Activated naive CD8-positive, alpha-beta T cell treated with anti-CD3 and anti-CD28 coated beads for 36 hours (primary cell): ENCODE measurements at regions not wholly inside any gene's neighbourhood (a gene's known extent, or its start where the extent isn't known, plus 50 kb on each side); places are given as distances from the start of the nearest gene placed in this dataset.
"Not testable (repeated sequence)": the region's sequence is repeated elsewhere in the genome, so short reads cannot be mapped to it uniquely, and the experiment has no call there.

Source experiments
- DNase-seq: peaks from one replicate; pipeline ENCODE4 v3.0.0; 2021
- H3K27ac Mint-ChIP-seq: one replicate; pipeline ENCODE4 v1.8.0; 2022; ENCODE audit warnings: mild to moderate bottlenecking, moderate library complexity, mixed read lengths
- H3K27me3 Mint-ChIP-seq: one replicate; pipeline ENCODE4 v1.8.0; 2022; ENCODE audit warnings: mild to moderate bottlenecking, mixed read lengths
- H3K36me3 Mint-ChIP-seq: one replicate; pipeline ENCODE4 v1.8.0; 2021; ENCODE audit warnings: mild to moderate bottlenecking, mixed read lengths
- H3K4me1 Mint-ChIP-seq: one replicate; pipeline ENCODE4 v1.8.0; 2021; ENCODE audit warnings: mixed read lengths
- H3K4me3 Mint-ChIP-seq: one replicate; pipeline ENCODE4 v1.8.0; 2022; ENCODE audit warnings: mild to moderate bottlenecking, moderate library complexity, mixed read lengths
- H3K9me3 Mint-ChIP-seq: one replicate; pipeline ENCODE4 v1.8.0; 2022; ENCODE audit warnings: mixed read lengths

DNA sequence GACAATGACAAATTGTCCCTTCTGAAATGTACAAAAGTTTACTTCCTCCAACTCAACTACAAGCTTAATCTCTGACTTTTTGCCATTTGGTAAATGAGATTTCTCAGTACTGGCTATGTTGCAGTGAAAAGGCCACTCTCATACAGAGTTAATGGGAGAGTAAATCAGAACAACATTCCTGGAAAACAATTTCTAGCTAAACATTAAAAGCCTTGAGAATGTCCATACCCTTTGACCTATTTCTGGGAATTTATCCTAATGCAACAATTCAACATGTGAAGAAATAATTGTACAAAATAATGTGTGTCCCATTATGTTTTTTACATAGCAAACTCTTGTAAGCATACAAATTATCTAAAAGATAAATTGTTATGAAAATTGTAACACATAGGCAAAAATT, 56.3 kb upstream of the SPEF2 start:
- Mint-ChIP-seq H3K27ac (no peak overlapping the region), H3K4me3 (no peak overlapping the region), H3K27me3 (no peaks in the 10 kb centered on the region), H3K4me1 (no peaks in the 10 kb centered on the region), H3K36me3 (peaks cover 4% of the 10 kb centered on the region), H3K9me3 (peaks cover 29% of the 10 kb centered on the region)
- DNase-seq: no peak

DNA sequence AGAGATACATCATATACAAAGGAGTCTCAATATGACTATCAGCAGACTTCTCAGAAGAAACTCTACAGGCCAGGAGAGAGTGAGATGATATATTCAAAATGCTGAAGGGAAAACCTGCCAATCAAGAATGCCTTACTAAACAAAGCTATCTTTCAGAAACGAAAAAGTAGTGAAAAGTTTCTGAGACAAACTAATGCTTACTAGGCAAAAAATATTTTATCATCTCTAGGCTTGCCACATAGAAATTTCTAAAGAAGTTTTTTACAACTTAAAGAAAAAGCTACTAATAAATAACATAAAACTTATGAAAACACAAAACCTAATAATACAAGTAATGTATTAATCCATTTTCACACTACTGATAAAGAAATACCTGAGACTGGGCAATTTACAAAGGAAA, 59.9 kb upstream of the SPEF2 start:
- Mint-ChIP-seq H3K36me3 (peaks cover 2% of the 10 kb centered on the region), H3K9me3 (peaks cover 22% of the 10 kb centered on the region), H3K4me3 (no peak overlapping the region), H3K27ac (no peak overlapping the region), H3K27me3 (peaks cover 5% of the 10 kb centered on the region), H3K4me1 (no peaks in the 10 kb centered on the region)
- no peak for DNase-seq

DNA sequence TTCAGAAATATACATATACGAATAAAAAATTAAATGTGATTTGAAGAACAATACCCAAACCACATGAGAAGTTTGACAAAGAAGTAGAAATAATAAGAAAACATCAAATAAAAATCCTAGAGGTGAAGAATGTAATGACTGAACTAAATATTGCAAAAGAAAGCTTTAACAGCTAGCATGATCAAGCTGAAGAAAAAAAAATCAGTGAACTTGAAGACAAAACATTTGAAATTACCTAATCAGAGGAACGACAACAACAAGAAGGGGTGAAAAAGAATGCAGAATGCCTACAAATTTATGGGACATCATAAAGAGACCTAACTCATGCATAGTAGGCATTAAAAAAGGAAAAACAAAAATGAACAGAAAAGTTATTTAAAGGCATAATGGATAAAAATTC, 60.5 kb upstream of the SPEF2 start:
- no peak overlapping the region for H3K27ac Mint-ChIP-seq
- H3K27me3 Mint-ChIP-seq: peaks cover 5% of the 10 kb centered on the region
- H3K9me3 Mint-ChIP-seq: peaks cover 22% of the 10 kb centered on the region
- H3K36me3 Mint-ChIP-seq: peaks cover 2% of the 10 kb centered on the region
- no peak for DNase-seq
- no peaks in the 10 kb centered on the region for H3K4me1 Mint-ChIP-seq
- H3K4me3 Mint-ChIP-seq: no peak overlapping the region

DNA sequence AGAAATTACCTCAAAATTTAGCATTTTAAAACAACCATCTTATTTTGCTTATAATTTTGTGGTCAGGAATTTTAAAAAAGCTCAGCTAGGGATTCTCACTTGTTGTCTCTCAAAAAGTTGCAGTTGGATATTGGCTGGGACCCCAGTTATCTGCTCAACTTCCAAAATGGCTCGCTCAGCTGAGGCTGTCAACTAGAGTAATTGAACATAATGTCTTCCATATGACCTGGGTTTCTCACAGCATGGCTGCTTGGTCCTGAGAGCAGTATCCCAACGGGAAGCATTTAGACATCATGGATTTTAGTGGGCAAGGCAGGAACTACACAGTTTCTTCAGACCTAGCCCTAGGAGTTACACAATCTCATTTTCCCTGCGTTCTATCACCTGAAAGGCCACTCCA, 63.6 kb upstream of the SPEF2 start:
- no peak for DNase-seq
- no peak overlapping the region for H3K4me3 Mint-ChIP-seq
- H3K4me1 Mint-ChIP-seq: no peaks in the 10 kb centered on the region
- H3K9me3 Mint-ChIP-seq: peaks cover 16% of the 10 kb centered on the region
- peaks cover 5% of the 10 kb centered on the region for H3K27me3 Mint-ChIP-seq
- no peak overlapping the region for H3K27ac Mint-ChIP-seq
- H3K36me3 Mint-ChIP-seq: no peaks in the 10 kb centered on the region

- Mint-ChIP-seq H3K4me1 (no peaks in the 10 kb centered on the region), H3K27me3 (peaks cover 8% of the 10 kb centered on the region), H3K9me3 (peaks cover 2% of the 10 kb centered on the region), H3K36me3 (no peaks in the 10 kb centered on the region), H3K27ac (no peak overlapping the region), H3K4me3 (no peak overlapping the region)
- DNase-seq: no peak
These were observed 72.5 kb upstream of the SPEF2 start for GRCh38 chr5:35545190-35545589.

DNA sequence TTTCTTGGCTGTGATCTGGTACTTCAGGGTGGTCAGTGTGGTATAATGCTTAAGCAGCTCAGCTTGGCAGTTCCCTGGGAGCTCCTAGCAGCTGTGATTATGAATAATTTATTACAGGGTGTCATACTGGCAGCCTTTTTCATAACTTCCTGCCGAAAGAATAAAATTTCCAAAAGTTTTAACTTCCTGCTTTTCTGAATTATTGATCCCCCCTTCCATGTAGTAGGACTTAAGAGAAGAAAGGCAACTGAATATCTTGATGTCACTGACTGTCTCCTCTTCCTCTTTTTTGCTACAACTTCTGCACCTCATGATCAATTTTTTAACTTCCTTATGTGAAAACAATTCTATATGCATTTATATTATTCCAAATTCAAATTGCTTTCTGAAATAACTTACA, 74.3 kb upstream of the SPEF2 start:
- Mint-ChIP-seq H3K36me3 (no peaks in the 10 kb centered on the region), H3K4me3 (no peak overlapping the region), H3K27ac (no peak overlapping the region), H3K4me1 (no peaks in the 10 kb centered on the region), H3K27me3 (peaks cover 8% of the 10 kb centered on the region), H3K9me3 (peaks cover 2% of the 10 kb centered on the region)
- DNase-seq: no peak

DNA sequence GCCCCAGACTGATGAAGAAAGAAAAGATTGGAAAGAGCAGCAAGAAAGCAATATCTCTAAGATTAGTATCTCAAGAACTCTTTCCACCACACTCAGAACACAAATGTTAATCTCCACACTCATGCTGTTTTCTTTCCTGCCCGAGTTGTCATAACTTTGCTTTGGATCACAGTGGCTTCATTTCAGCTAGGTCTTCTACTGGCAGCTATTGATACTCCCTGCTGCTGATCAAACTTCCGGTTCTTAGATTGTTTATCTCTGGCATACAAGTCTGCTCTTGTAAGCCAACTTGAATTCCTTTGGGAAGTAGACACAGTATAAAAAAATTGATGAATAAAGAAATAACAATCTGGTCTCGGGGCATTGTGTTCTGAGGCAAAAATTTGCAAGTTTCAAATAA, 77.7 kb upstream of the SPEF2 start:
- Mint-ChIP-seq H3K4me1 (no peaks in the 10 kb centered on the region), H3K27me3 (peaks cover 8% of the 10 kb centered on the region), H3K9me3 (peaks cover 2% of the 10 kb centered on the region), H3K36me3 (no peaks in the 10 kb centered on the region), H3K4me3 (no peak overlapping the region), H3K27ac (no peak overlapping the region)
- no peak for DNase-seq

- H3K27ac Mint-ChIP-seq: no peak overlapping the region
- H3K9me3 Mint-ChIP-seq: peaks cover 2% of the 10 kb centered on the region
- H3K4me1 Mint-ChIP-seq: no peaks in the 10 kb centered on the region
- no peak overlapping the region for H3K4me3 Mint-ChIP-seq
- DNase-seq: no peak
- H3K36me3 Mint-ChIP-seq: no peaks in the 10 kb centered on the region
- peaks cover 3% of the 10 kb centered on the region for H3K27me3 Mint-ChIP-seq
These were observed 79.3 kb upstream of the SPEF2 start for GRCh38 chr5:35538198-35538931.

- peaks cover 3% of the 10 kb centered on the region for H3K27me3 Mint-ChIP-seq
- no peak overlapping the region for H3K27ac Mint-ChIP-seq
- no peaks in the 10 kb centered on the region for H3K4me1 Mint-ChIP-seq
- H3K36me3 Mint-ChIP-seq: no peaks in the 10 kb centered on the region
- no peaks in the 10 kb centered on the region for H3K9me3 Mint-ChIP-seq
- DNase-seq: no peak
- no peak overlapping the region for H3K4me3 Mint-ChIP-seq
These were observed 84.5 kb upstream of the SPEF2 start for GRCh38 chr5:35533156-35533555.

DNA sequence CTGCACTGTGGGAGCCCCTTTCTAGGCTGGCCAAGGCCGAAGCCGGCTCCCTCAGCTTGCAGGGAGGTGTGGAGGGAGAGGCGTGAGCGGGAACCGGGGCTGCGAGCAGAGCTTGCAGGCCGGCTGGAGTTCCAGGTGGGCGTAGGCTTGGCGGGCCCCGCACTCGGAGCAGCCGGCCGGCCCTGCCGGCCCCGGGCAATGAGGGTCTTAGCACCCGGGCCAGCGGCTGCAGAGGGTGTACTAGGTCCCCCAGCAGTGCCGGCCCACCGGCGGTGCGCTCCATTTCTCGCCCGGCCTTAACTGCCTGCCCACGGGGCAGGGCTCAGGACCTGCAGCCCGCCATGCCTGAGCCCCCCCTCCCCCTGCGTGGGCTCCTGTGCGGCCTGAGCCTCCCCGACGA, 86.1 kb upstream of the SPEF2 start:
- not testable (repeated sequence) for H3K36me3 Mint-ChIP-seq, H3K4me1 Mint-ChIP-seq

DNA sequence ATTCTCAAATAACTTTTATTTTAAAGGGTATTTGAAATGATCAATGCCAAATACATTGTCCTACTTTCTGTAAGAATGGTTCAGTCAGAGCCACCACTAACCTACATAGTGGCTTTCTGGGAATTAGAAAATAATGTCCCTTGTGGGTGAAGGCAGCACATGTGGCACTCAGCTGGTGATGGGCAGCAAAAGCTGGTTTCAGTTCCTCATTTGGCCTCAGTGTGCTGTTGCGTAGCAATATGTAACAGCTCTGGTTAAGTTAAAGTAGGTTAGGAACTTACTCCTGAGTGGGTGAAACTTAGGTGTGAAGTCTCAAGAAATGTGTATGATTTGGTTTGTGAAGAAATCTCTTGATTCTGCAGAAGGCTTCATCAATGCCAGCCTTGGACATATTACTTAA, 99.6 kb upstream of the SPEF2 start:
- no peak for DNase-seq
- Mint-ChIP-seq H3K4me1 (no peaks in the 10 kb centered on the region), H3K27me3 (peaks cover 9% of the 10 kb centered on the region), H3K9me3 (peaks cover under 1% of the 10 kb centered on the region), H3K27ac (no peak overlapping the region), H3K36me3 (no peaks in the 10 kb centered on the region), H3K4me3 (no peak overlapping the region)

More for the DNA sequence above, 86.1 kb upstream of the SPEF2 start:
- H3K27me3 Mint-ChIP-seq, DNase-seq, H3K9me3 Mint-ChIP-seq, H3K27ac Mint-ChIP-seq, H3K4me3 Mint-ChIP-seq: not testable (repeated sequence)

GRCh38 chr5:35516271-35516670, 101.4 kb upstream of the SPEF2 start:
- no peak for DNase-seq
- Mint-ChIP-seq H3K27ac (no peak overlapping the region), H3K4me1 (no peaks in the 10 kb centered on the region), H3K4me3 (no peak overlapping the region), H3K36me3 (no peaks in the 10 kb centered on the region), H3K9me3 (peaks cover 5% of the 10 kb centered on the region), H3K27me3 (peaks cover 5% of the 10 kb centered on the region)

- Mint-ChIP-seq H3K36me3 (no peaks in the 10 kb centered on the region), H3K27ac (no peak overlapping the region), H3K9me3 (peaks cover 9% of the 10 kb centered on the region), H3K4me3 (no peak overlapping the region), H3K27me3 (no peaks in the 10 kb centered on the region), H3K4me1 (no peaks in the 10 kb centered on the region)
- no peak for DNase-seq
These were observed 104.1 kb upstream of the SPEF2 start for GRCh38 chr5:35513612-35514011.

GRCh38 chr5:35502206-35502605, 115.5 kb upstream of the SPEF2 start:
- H3K27ac Mint-ChIP-seq: no peak overlapping the region
- DNase-seq: no peak
- H3K9me3 Mint-ChIP-seq: peaks cover 20% of the 10 kb centered on the region

DNA sequence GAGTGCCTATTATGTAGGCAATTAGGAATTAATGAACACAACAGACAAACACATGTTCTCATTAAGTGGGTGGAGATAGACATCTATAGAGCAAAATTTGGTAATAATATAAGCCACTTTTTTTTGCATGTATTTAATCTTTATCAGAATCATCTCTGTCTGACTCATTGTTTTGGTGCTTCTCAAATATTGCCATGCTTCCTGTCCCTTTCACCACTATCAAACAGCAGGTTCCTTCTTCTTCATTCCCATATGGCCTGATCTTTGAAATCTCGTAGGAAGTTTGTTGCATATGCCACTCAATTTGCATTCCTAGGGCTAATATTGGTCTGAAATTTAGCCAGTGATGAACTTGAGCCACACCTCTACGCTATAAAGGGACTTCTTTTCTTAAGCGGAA, 128.9 kb upstream of the SPEF2 start:
- Mint-ChIP-seq H3K4me1 (no peaks in the 10 kb centered on the region), H3K9me3 (no peaks in the 10 kb centered on the region), H3K36me3 (no peaks in the 10 kb centered on the region), H3K27me3 (peaks cover 7% of the 10 kb centered on the region), H3K27ac (no peak overlapping the region), H3K4me3 (no peak overlapping the region)
- no peak for DNase-seq

More at GRCh38 chr5:35502206-35502605, 115.5 kb upstream of the SPEF2 start:
- Mint-ChIP-seq H3K27me3 (no peaks in the 10 kb centered on the region), H3K4me1 (no peaks in the 10 kb centered on the region), H3K4me3 (no peak overlapping the region), H3K36me3 (no peaks in the 10 kb centered on the region)

DNA sequence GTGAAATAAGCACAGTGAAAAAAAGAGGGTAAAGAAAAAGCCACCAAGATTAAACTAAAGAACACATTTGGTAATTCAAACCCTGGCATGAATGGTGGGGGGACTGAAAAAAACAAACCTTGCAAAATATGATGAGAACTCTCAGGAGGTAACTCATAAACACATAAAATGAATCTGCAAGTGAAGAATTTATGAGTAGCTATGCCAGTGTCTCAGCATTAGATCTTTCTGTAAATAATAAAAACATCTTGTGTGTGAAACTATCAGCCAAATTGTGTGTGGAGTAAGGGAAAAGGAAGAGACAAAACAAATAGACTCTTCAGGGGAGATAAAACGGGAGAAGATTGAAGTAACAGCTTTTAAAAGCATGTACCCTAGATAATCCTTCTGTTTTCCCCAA, 129.6 kb upstream of the SPEF2 start:
- peaks cover 4% of the 10 kb centered on the region for H3K27me3 Mint-ChIP-seq
- no peaks in the 10 kb centered on the region for H3K4me1 Mint-ChIP-seq
- no peak for DNase-seq
- H3K36me3 Mint-ChIP-seq: no peaks in the 10 kb centered on the region
- H3K9me3 Mint-ChIP-seq: no peaks in the 10 kb centered on the region
- no peak overlapping the region for H3K27ac Mint-ChIP-seq
- no peak overlapping the region for H3K4me3 Mint-ChIP-seq
